ENCODE measurements at regions not wholly inside any gene's neighbourhood (a gene's known extent, or its start where the extent isn't known, plus 50 kb on each side); places are given as distances from the start of the nearest gene placed in this dataset.
"Not testable (repeated sequence)": the region's sequence is repeated elsewhere in the genome, so short reads cannot be mapped to it uniquely, and the experiment has no call there.

DNA sequence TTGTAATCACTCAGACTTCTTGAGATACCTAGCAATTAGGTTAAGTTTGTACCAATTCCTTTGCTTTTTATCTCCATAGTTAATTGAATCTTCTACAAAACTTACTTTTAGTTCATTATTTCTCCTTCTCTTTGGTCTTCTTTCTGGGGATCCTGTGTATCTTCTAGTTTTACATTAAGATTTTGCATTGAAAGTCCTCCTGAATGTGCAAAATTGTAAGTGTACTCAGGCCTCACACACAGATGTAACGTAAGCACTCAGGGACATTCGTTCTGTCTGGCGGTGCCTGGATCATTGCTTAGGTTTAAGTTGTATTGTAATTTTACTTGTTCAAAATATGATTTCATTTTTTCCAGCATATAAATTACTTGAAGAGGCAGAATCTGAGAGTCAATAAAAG is 222.6 kb upstream of the CPHXL start:
- H3K4me1 ChIP-seq = no peaks in the 10 kb centered on the region
- H3K27ac ChIP-seq = no peak overlapping the region
- H3K36me3 ChIP-seq = no peaks in the 10 kb centered on the region
- TF ChIP-seq POLR2A (IDR thresholded peaks at IDR 0.05) = no peak
- TF ChIP-seq, protein P1, sequence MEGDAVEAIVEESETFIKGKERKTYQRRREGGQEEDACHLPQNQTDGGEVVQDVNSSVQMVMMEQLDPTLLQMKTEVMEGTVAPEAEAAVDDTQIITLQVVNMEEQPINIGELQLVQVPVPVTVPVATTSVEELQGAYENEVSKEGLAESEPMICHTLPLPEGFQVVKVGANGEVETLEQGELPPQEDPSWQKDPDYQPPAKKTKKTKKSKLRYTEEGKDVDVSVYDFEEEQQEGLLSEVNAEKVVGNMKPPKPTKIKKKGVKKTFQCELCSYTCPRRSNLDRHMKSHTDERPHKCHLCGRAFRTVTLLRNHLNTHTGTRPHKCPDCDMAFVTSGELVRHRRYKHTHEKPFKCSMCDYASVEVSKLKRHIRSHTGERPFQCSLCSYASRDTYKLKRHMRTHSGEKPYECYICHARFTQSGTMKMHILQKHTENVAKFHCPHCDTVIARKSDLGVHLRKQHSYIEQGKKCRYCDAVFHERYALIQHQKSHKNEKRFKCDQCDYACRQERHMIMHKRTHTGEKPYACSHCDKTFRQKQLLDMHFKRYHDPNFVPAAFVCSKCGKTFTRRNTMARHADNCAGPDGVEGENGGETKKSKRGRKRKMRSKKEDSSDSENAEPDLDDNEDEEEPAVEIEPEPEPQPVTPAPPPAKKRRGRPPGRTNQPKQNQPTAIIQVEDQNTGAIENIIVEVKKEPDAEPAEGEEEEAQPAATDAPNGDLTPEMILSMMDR (IDR thresholded peaks at IDR 0.05) = no peak
- H3K9me3 ChIP-seq = no peaks in the 10 kb centered on the region
- H3K4me3 ChIP-seq (replicated peaks in 1 of 3) = no peak overlapping the region
- DNase-seq = no peak
- WGBS, 2 donors = 90 to 92% methylated on average over 3 of the region's 3 CpGs
- intact Hi-C loops (cut with DNase I) = no loop called here
- no peaks in the 10 kb centered on the region for H3K27me3 ChIP-seq

DNA sequence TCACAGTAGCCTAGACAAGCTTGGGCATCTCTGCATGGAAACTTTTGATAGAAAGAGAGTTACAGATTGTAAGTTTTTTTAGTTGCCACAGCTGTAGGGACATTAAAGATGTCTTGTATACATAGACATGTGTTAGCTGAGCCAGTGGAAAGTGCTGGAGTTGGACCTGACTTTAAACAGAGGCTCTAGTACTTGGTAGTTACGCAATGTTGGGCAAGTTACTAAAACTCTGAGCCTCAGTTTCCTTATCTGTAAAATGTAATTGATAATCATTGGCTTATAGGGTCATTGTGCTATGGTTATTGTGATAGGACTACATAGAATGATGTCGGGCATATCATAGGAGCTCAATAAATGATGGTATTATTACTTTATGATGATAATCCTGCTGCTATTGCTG is 225.8 kb upstream of the CPHXL start:
- Histone ChIP-seq H3K27ac (no peak overlapping the region), H3K36me3 (no peaks in the 10 kb centered on the region), H3K9me3 (no peaks in the 10 kb centered on the region), H3K4me3 (replicated peaks in 1 of 3) (no peak overlapping the region), H3K4me1 (no peaks in the 10 kb centered on the region), H3K27me3 (no peaks in the 10 kb centered on the region)
- 78 to 86% methylated on average over 2 of the region's 2 CpGs for WGBS, 2 donors
- intact Hi-C loops (cut with DNase I) = no loop called here
- TF ChIP-seq, protein P1 (IDR thresholded peaks at IDR 0.05) = no peak
- no peak for TF ChIP-seq POLR2A (IDR thresholded peaks at IDR 0.05)
- DNase-seq = no peak

DNA sequence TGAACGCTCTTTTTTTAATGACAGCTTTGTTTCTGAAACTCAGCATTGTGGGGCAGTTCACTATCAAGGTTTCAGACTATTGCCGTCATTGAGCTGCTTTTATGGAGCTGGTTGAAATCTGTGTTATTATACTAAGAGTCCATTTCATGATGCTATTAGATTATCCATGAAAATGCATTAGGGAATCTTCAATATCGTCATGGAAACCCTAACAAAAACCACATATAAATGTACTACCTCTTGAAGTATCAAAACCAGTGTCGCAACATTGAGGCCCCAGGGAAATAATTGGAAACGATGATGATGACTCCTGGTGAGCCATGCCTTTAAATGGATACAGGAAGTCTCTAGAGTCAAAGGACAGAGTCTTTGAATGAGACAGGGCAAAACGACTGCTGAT is 231.6 kb upstream of the CPHXL start:
- H3K27me3 ChIP-seq = no peaks in the 10 kb centered on the region
- DNase-seq = no peak
- WGBS, 2 donors = 82 to 89% methylated on average over 6 of the region's 6 CpGs
- intact Hi-C loops (cut with DNase I) = no loop called here
- no peaks in the 10 kb centered on the region for H3K9me3 ChIP-seq
- TF ChIP-seq, protein P1 (IDR thresholded peaks at IDR 0.05) = no peak
- TF ChIP-seq POLR2A (IDR thresholded peaks at IDR 0.05) = no peak
- no peak overlapping the region for H3K27ac ChIP-seq
- H3K4me1 ChIP-seq = no peaks in the 10 kb centered on the region
- H3K36me3 ChIP-seq = no peaks in the 10 kb centered on the region
- no peak overlapping the region for H3K4me3 ChIP-seq (replicated peaks in 1 of 3)

DNA sequence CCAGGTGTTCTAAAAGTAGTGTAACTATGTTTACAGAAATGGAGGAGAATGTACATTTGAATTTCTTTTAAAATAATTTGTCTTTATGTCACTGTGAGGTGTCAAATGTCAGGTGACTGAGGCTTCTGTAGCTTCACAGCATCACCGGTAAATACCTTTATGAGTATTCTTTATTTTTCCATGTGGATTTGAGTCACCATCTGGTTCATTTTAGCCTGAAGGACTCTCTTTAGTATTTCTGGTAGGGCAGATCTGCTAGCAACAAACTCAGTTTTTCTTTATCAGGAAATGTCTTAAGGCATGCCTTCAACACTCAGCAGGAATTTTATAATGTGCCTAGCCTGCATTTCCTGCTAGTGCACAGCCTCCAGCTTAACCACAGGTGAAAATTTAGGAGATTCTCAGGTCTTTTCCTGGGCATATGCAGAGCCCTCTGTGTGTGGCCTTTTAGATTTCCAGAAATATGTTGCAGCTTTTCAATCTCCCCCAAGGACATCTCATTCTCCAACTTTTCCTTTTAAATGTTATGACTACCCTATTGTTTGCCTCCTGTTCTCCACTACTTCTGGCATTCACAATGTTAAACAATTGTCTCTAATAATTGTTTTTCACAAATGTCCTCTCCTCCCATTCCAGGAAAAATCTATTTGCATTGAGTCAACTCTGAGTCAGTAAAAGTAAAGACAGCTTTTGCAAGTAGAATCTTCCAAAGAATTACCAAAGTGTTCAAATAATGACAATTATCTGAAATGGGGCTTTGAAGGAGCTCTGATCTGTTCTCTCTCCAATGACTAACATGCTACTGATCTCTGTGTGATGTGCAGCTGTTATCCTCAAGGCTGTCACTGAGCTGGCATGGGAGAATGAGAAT is 239.4 kb upstream of the CPHXL start:
- TF ChIP-seq, protein P1 (IDR thresholded peaks at IDR 0.05) = no peak
- TF ChIP-seq POLR2A (IDR thresholded peaks at IDR 0.05) = no peak
- intact Hi-C loops (cut with DNase I) = no loop called here
- Histone ChIP-seq H3K4me3 (replicated peaks in 1 of 3) (no peak overlapping the region), H3K9me3 (no peaks in the 10 kb centered on the region), H3K27me3 (no peaks in the 10 kb centered on the region), H3K4me1 (no peaks in the 10 kb centered on the region), H3K27ac (no peak overlapping the region), H3K36me3 (no peaks in the 10 kb centered on the region)
- WGBS, 2 donors = 76 to 87% methylated on average over 1 of the region's 1 CpG
- DNase-seq = no peak

DNA sequence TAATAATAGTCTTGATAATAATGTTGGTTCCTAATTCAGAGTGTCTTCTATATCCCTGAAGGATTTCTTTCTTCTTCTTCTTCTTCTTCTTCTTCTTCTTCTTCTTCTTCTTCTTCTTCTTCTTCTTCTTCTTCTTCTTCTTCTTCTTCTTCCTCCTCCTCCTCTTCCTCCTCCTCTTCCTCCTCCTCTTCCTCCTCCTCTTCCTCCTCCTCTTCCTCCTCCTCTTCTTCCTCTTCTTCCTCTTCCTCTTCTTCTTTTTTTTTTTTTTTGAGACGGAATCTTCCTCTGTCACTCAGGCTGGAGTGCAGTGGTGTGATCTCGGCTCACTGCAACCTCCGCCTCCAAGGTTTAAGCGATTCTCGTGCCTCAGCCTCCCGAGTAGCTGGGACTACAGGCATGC is 242.8 kb upstream of the CPHXL start:
- H3K27ac ChIP-seq; DNase-seq; H3K27me3 ChIP-seq; intact Hi-C loops (cut with DNase I); H3K36me3 ChIP-seq; H3K4me3 ChIP-seq (replicated peaks in 1 of 3); H3K9me3 ChIP-seq; H3K4me1 ChIP-seq: not testable (repeated sequence)
- WGBS, 2 donors = 90 to 92% methylated on average over 6 of the region's 6 CpGs
